Neuronal stem cell (in vitro differentiated cells): ENCODE measurements at regions not wholly inside any gene's neighbourhood (a gene's known extent, or its start where the extent isn't known, plus 50 kb on each side); places are given as distances from the start of the nearest gene placed in this dataset.
"Not testable (repeated sequence)": the region's sequence is repeated elsewhere in the genome, so short reads cannot be mapped to it uniquely, and the experiment has no call there.

Source experiments
- DNase-seq: peaks from one replicate; pipeline ENCODE4 v3.0.0-alpha.2; 2013; ENCODE audit warnings: low spot score
- H2AFZ ChIP-seq: one replicate; pipeline ENCODE4 v1.6.1; 2013; ENCODE audit warnings: mild to moderate bottlenecking, low read length, inconsistent platforms
- H2AK5ac ChIP-seq: 2 replicates; pipeline ENCODE4 v1.6.1; 2013; ENCODE audit warnings: low read depth, mild to moderate bottlenecking, inconsistent platforms, low read length, moderate library complexity, mixed read lengths
- H2BK120ac ChIP-seq: 2 replicates; pipeline ENCODE4 v1.6.1; 2013; ENCODE audit warnings: low read depth, mild to moderate bottlenecking, inconsistent platforms, low read length, moderate library complexity, mixed read lengths
- H2BK12ac ChIP-seq: one replicate; pipeline ENCODE4 v1.6.1; 2013; ENCODE audit warnings: low read length, inconsistent platforms
- H2BK15ac ChIP-seq: 2 replicates; pipeline ENCODE4 v1.6.1; 2013; ENCODE audit warnings: mild to moderate bottlenecking, low read length, inconsistent platforms, mixed read lengths
- H2BK5ac ChIP-seq: one replicate; pipeline ENCODE4 v1.6.1; 2013; ENCODE audit warnings: inconsistent platforms, mild to moderate bottlenecking, low read length, moderate library complexity
- H3K14ac ChIP-seq: one replicate; pipeline ENCODE4 v1.6.1; 2013; ENCODE audit warnings: low read length, inconsistent platforms
- H3K18ac ChIP-seq: 2 replicates; pipeline ENCODE4 v1.6.1; 2013; ENCODE audit warnings: low read length, inconsistent platforms
- H3K23ac ChIP-seq: 2 replicates; pipeline ENCODE4 v1.6.1; 2013; ENCODE audit warnings: low read depth, mild to moderate bottlenecking, mixed read lengths, low read length, inconsistent platforms; ENCODE audit not compliant: poor library complexity
- H3K27ac ChIP-seq: replicated peaks from 3 replicates; pipeline ENCODE4 v1.5.1; 2013; ENCODE audit warnings: low read length, inconsistent platforms
- H3K27me3 ChIP-seq, 3 experiments: 2 replicates each; pipeline ENCODE4 v1.6.1; 2013; ENCODE audit warnings: low read length in 3 of 3, mild to moderate bottlenecking in 2 of 3, inconsistent platforms in 1 of 3, low read depth in 1 of 3, mixed read lengths in 1 of 3, moderate library complexity in 1 of 3; ENCODE audit not compliant: control insufficient read depth in 3 of 3, insufficient read depth in 3 of 3
- H3K36me3 ChIP-seq, 2 donors: replicated peaks in 1 of 2; 2 replicates each; pipeline ENCODE4 v1.6.1; 2013; ENCODE audit warnings: low read length in 2 of 2; ENCODE audit not compliant: control insufficient read depth in 2 of 2, insufficient read depth in 2 of 2
- H3K4ac ChIP-seq: 2 replicates; pipeline ENCODE4 v1.6.1; 2013; ENCODE audit warnings: inconsistent platforms, mild to moderate bottlenecking, low read length, moderate library complexity
- H3K4me1 ChIP-seq, 2 donors: 1 replicate in 1 of 2; 2 replicates in 1 of 2; pipeline ENCODE4 v1.6.1; 2013; ENCODE audit warnings: low read length in 2 of 2, low read depth in 1 of 2; ENCODE audit not compliant: control insufficient read depth in 2 of 2, insufficient read depth in 1 of 2
- H3K4me2 ChIP-seq: one replicate; pipeline ENCODE4 v1.6.1; 2013; ENCODE audit warnings: mild to moderate bottlenecking, low read length, inconsistent platforms; ENCODE audit not compliant: insufficient read depth, poor library complexity, severe bottlenecking
- H3K4me3 ChIP-seq, 2 donors: 2 replicates each; pipeline ENCODE4 v1.5.1; 2013; ENCODE audit warnings: low read length in 2 of 2, mild to moderate bottlenecking in 2 of 2, inconsistent platforms in 1 of 2, moderate library complexity in 1 of 2
- H3K79me1 ChIP-seq: one replicate; pipeline ENCODE4 v1.6.1; 2013; ENCODE audit warnings: low read depth, mild to moderate bottlenecking, inconsistent platforms, low read length, moderate library complexity
- H3K9ac ChIP-seq: one replicate; pipeline ENCODE4 v1.6.1; 2013; ENCODE audit warnings: mild to moderate bottlenecking, low read depth, low read length, inconsistent platforms; ENCODE audit not compliant: poor library complexity
- H3K9me3 ChIP-seq, 2 donors: replicated peaks in 1 of 2; 2 replicates each; pipeline versions ENCODE3 to v1.6.1; 2013; ENCODE audit warnings: low read length in 2 of 2, mild to moderate bottlenecking in 2 of 2, inconsistent platforms in 1 of 2, low read depth in 1 of 2, mixed read lengths in 1 of 2, moderate library complexity in 1 of 2; ENCODE audit not compliant: control insufficient read depth in 2 of 2, insufficient read depth in 1 of 2
- H4K8ac ChIP-seq: one replicate; pipeline ENCODE4 v1.6.1; 2013; ENCODE audit warnings: low read depth, mild to moderate bottlenecking, inconsistent platforms, low read length, moderate library complexity
- H4K91ac ChIP-seq: one replicate; pipeline ENCODE4 v1.6.1; 2013; ENCODE audit warnings: low read length, low read depth, mild to moderate bottlenecking, inconsistent platforms; ENCODE audit not compliant: poor library complexity
- WGBS, 2 donors: extraction: QIAGEN DNeasy Blood & Tissue Kit; methylation state at CpG; one replicate each; pipeline ENCODE4 v1.1.7; 2013; ENCODE audit warnings: missing lambda C conversion rate in 2 of 2, mixed read lengths in 1 of 2; ENCODE audit not compliant: insufficient read length in 2 of 2, insufficient replicate concordance in 1 of 2; ENCODE audit errors: extremely low coverage in 2 of 2; 5-methylcytosine and 5-hydroxymethylcytosine counted together

GRCh38 chr20:12113468-12114371, 196.0 kb downstream of the BTBD3 start:
- peaks cover 2% of the 10 kb centered on the region for H3K79me1 ChIP-seq
- no peaks in the 10 kb centered on the region for H3K36me3 ChIP-seq
- H3K27ac ChIP-seq, result no peak overlapping the region
- H3K14ac ChIP-seq, result no peak overlapping the region
- H4K8ac ChIP-seq, result no peak overlapping the region
- H3K4me1 ChIP-seq, result no peaks in the 10 kb centered on the region
- no peak overlapping the region for H2BK12ac ChIP-seq
- DNase-seq, result no peak
- no peak overlapping the region for H3K9ac ChIP-seq
- no peak overlapping the region for H3K4me3 ChIP-seq
- no peak overlapping the region for H2AFZ ChIP-seq
- no CpG with 5 or more reads among the region's 10 CpGs for WGBS, 2 donors
- H3K27me3 ChIP-seq, result no peaks in the 10 kb centered on the region
- H3K9me3 ChIP-seq, result no peaks in the 10 kb centered on the region
- no peak overlapping the region for H3K18ac ChIP-seq
- no peak overlapping the region for H3K4ac ChIP-seq
- no peak overlapping the region for H4K91ac ChIP-seq
- no peak overlapping the region for H3K4me2 ChIP-seq
- H2BK120ac ChIP-seq, result no peak overlapping the region
- no peak overlapping the region for H2BK5ac ChIP-seq
- H2AK5ac ChIP-seq, result no peak overlapping the region
- H2BK15ac ChIP-seq, result no peak overlapping the region
- no peak overlapping the region for H3K23ac ChIP-seq

- H3K23ac ChIP-seq, H3K14ac ChIP-seq, DNase-seq, H2AK5ac ChIP-seq, H3K4me1 ChIP-seq, H3K4me2 ChIP-seq, H3K9ac ChIP-seq, H3K4ac ChIP-seq, H2BK15ac ChIP-seq, H3K9me3 ChIP-seq, H4K8ac ChIP-seq, H2AFZ ChIP-seq, H2BK120ac ChIP-seq, H3K79me1 ChIP-seq, H3K36me3 ChIP-seq, H3K27ac ChIP-seq, H3K4me3 ChIP-seq, H2BK5ac ChIP-seq, H4K91ac ChIP-seq, H2BK12ac ChIP-seq, H3K18ac ChIP-seq, H3K27me3 ChIP-seq: not testable (repeated sequence)
- no CpG with 5 or more reads among the region's 13 CpGs for WGBS, 2 donors
Measured at GRCh38 chr20:12129114-12129513, 211.4 kb downstream of the BTBD3 start.

DNA sequence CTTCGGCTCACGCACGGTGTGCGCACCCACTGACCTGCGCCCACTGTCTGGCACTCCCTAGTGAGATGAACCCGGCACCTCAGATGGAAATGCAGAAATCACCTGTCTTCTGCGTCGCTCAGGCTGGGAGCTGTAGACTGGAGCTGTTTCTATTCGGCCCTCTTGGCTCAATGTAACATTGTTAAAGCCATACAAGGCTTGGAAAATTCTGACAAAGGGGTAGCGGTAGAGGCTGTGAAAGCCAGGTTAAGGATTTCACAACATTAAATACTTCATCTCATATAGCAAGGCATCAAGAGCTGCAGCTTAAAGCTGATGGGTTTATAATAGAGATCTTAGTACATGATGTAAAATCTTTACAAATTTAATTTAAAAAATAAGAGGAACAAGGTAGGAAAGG, 211.8 kb downstream of the BTBD3 start:
- H3K4me2 ChIP-seq, H3K23ac ChIP-seq, H3K27ac ChIP-seq, H2AK5ac ChIP-seq, H2BK15ac ChIP-seq, H3K4ac ChIP-seq, H3K9me3 ChIP-seq, H3K36me3 ChIP-seq, H2BK120ac ChIP-seq, H2BK12ac ChIP-seq, H2AFZ ChIP-seq, DNase-seq, H3K14ac ChIP-seq, H3K4me1 ChIP-seq, H2BK5ac ChIP-seq, H4K91ac ChIP-seq, H3K4me3 ChIP-seq, H3K18ac ChIP-seq, H3K9ac ChIP-seq, H4K8ac ChIP-seq, H3K27me3 ChIP-seq, H3K79me1 ChIP-seq: not testable (repeated sequence)
- no CpG with 5 or more reads among the region's 10 CpGs for WGBS, 2 donors

DNA sequence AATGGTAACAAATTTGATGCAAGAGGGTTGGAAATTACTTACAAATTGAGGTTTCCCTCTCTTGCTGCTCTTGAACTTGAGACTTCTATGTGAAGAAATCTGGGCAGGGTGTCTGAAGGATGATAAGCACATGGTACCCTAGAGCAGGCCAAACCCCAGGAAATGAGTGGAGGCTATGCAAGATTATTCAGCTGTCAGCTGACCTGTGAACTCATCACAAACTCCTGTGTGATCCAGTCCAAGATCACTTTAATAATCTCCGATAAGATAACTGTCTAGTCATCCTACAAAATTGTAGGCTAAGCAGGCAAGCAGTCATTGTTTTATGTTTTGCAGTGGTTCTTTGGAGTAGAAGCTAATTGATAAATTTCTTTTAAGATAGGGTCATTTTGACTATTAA, 213.1 kb downstream of the BTBD3 start:
- H3K4ac ChIP-seq, result no peak overlapping the region
- no peak overlapping the region for H3K4me2 ChIP-seq
- H2BK120ac ChIP-seq, result no peak overlapping the region
- H4K91ac ChIP-seq, result no peak overlapping the region
- H3K14ac ChIP-seq, result no peak overlapping the region
- H3K27ac ChIP-seq, result no peak overlapping the region
- H2BK15ac ChIP-seq, result no peak overlapping the region
- H3K23ac ChIP-seq, result no peak overlapping the region
- no peaks in the 10 kb centered on the region for H3K36me3 ChIP-seq
- no peak for DNase-seq
- H3K4me3 ChIP-seq, result no peak overlapping the region
- H3K9me3 ChIP-seq, result no peaks in the 10 kb centered on the region
- H2AK5ac ChIP-seq, result no peak overlapping the region
- H2AFZ ChIP-seq, result no peak overlapping the region
- H3K4me1 ChIP-seq, result no peaks in the 10 kb centered on the region
- WGBS, 2 donors, result no CpG with 5 or more reads among the region's 1 CpG
- H3K18ac ChIP-seq, result no peak overlapping the region
- H2BK12ac ChIP-seq, result no peak overlapping the region
- H3K9ac ChIP-seq, result no peak overlapping the region
- no peak overlapping the region for H2BK5ac ChIP-seq
- H3K27me3 ChIP-seq, result no peaks in the 10 kb centered on the region
- H4K8ac ChIP-seq, result no peak overlapping the region
- no peaks in the 10 kb centered on the region for H3K79me1 ChIP-seq
